8988T (cell line): ENCODE measurements at regions not wholly inside any gene's neighbourhood (a gene's known extent, or its start where the extent isn't known, plus 50 kb on each side); places are given as distances from the start of the nearest gene placed in this dataset.

ENCODE experiments used
- DNase-seq: peaks from one replicate; pipeline ENCODE4 v3.0.0; 2011

- DNase-seq, result no peak
These were observed 1493.6 kb downstream of the AACS start for GRCh38 chr12:126558810-126559209.

DNA sequence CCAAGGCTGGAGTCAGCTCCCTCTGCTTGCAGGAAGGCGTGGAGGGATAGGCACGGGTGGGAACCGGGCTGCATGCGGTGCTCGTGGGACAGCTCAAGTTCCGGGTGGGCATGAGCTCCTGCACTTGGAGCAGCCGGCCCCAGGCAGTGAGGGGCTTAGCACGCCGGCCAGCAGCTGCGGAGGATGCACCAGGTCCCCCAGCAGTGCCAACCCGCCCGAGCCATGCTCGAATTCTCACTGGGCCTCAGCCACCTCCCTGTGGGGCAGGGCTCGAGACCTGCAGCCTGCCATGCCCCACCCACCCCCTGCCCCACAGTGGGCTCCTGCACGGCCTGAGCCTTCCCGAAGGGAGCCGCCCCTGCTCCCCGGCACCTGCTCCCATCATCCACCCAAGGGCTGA lies 1501.8 kb downstream of the AACS start:
- no peak for DNase-seq

DNA sequence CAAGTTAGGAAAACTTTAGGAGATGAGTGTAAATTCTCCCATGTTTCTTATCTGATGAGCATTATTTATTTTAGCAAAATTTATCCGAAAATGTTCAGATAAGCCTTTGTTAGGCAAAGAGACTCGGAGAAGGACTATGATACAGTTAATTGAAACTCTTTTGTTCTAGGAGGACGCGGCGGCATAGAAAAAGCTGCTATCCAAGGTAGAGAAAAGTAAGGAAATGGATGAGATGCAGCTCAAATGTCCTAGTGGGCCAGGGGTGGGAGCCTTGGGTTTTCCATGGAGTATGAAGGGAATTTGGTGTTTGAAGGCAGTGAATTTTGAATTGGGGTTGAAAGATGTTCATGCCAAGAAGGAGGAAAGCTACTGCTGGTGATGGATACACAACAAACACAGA lies 1504.5 kb downstream of the AACS start:
- DNase-seq, result no peak

DNA sequence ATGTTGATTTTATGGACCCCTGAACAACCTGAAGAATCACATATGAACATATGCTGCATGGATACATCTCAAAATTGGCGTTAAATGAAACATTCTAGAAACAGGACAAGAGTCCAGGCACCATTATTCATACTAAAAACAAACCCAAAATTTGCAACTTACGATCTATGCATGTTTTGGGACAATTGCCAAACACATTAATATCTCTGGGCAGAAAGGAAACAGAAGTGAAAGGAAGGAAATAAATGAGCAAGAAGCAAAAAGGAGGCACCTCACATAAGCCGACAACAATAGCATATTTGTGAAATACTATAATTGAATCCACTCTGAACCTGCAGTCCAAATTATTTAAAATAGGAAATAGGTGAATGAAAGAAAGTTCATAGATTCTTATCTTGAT lies 1505.3 kb downstream of the AACS start:
- no peak for DNase-seq

- DNase-seq, result no peak
These were observed 1506.9 kb downstream of the AACS start for GRCh38 chr12:126572170-126572569.

DNA sequence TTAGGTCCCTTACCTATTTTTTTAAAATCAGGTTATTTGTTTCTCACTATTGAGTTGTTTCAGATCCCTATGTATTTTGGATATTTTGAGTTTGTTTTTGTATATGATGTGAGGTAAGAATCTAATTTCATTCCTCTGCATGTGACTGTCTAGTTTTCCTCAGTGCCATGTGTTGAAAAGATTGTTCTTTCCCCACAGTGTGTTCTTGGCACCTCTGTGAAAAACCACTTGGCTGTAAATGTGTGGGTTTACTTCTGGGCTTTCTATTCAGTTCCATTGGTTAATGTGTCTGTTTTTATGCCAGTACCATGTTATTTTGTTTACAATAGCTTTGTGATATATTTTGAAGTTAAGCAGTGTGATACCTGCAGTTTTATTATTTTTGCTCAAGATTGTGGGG lies 1516.4 kb downstream of the AACS start:
- DNase-seq, result no peak

DNA sequence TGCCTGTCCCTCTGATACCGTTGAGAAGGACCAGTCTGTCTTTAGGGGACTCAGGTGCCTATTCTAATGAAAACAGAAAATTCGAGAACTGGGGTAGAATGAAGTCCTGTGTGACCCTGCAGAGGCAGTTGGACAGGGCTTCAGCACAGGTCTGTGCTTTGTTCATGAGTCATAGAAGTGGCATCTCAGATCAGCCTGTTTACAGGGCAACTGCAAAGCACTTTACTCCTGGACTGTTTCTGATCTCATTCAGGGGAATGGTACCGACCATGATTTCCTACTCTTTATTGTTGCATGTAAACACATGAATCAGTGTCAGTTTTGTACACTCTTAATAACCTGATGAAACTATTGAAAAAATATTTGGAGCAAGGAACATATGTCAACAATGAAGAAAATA lies 1517.0 kb downstream of the AACS start:
- DNase-seq, result no peak

DNA sequence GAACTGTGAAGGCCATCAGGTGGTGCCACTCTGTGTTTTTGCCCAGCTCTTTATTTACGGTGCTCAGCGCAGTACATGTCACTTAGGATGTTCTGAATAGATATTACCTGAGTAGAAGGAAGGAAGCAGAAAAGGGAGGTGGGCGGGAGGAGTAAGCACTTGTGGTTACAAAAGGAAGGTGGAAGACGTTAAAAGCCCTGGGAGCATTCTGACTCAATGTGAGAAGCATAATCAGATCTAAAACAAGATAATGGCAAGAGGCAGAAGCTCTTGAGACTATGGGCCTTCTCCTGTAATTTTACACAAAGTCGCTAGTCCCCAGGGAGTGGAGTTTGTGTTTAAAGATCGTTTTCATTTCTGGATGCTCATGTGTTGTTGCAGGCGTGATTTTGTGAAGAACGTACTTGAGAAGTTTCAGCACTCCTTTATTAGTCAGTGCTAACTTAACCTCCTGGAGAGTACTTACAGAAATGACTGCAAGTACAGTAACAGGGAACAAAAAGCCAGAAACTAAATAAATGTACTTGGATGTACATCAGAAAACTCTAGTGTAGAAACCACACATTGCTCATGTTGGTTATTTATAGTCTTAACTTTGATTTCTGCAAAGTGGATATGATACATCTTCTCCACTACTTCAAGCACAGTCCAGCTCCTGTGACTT lies 1523.5 kb downstream of the AACS start:
- DNase-seq, result no peak

- DNase-seq, result no peak
These were observed 1526.3 kb downstream of the AACS start for GRCh38 chr12:126591533-126591932.

DNA sequence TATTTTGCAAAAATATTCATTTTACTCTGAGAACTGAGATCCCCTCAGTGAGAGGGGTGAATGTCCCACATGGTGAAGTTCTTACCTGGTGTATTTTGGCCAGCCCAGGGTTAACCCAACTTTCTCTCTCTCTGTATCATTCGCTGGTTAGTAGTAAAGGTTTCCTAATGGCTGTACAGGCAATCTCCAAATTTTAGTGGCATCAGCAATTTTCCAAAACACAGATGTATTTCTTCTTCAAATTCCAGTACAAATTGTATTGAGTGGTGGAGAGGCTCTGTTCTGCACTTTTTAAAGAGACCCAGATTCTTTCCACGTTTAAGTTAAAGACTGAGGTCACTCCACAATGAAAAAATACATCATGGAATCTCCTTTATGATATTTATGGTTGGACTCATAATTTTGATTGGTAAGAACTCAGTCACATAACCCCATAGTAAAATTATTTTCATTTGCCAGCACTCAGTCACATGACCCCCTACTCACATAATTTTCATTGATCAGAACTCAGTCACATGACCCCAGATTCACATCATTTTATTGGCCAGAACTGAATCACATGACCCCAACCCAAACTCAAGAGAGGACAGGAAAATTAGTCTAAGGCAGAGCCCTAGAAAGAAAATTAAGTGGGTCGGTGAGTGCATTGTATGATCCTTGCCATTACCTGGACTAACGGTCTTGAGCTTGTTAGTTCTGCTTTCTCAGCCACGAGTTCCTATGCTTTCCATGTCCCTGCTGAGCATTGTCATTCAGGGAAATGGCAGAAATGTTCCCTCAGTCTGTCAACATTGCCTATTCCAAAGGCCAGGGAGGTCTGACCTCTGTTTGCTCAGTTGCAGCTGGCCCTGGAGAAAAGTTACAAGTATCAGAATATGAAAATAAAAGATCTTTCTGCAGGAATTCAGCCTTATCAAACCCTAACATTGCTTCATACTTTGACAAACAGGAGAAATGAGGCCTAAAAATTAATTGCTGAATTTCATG lies 1536.2 kb downstream of the AACS start:
- no peak for DNase-seq

DNA sequence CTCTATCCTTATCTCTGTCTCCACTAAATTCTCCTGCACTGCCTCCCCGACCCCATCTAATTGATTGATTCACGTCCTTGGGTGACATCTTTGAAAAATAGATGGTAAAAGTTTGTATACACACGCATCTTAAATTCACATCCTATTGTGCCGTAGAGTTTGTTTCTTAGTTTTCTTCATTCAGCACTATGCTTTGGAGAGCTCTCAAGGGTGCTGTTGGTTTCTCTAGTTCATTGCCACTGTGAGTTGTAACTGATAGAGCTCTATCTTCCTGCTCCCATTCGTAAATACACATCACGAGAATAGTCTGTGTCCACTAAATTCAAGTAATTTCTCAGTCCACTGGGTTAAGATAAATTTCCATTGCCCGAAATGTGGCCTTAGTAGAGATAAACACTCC lies 1537.4 kb downstream of the AACS start:
- DNase-seq, result no peak

DNA sequence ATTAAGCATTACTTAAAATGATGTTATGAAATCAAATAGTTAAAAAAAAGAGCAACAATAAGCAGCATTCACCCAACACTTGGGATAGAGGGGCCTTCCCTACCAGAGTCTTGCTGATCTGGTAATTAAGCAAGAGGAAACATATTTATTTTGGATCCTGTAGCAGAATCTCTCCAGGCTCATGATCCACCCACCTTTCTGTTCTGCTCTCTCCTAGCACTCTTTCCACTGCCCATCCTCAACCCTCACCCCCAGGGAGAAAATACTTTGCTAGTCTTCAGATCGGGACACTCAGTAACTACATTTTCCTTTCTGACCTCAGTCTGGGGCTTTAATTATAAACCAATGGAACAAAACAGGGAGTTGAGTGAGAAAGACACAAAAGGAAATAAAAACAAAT lies 1541.9 kb downstream of the AACS start:
- DNase-seq, result no peak

DNA sequence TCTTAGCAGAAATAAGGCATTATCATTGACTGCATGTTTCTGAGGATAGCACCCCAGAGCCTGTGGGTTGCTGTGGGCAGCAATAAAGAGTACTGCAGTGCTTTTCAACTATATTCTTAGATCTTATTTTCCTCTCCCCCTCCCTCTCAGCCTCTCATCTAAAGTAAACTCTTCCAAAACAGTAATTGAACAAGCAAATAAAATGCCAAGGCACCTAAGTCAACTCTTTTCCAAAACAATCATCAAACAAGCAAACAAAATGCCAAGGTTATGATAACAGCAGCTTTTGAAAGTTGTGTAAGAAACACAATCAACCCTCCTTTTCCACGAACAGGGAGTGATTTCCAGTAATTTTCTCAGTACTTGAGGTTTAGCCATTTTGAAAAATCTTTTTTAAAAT lies 1542.6 kb downstream of the AACS start:
- no peak for DNase-seq

DNA sequence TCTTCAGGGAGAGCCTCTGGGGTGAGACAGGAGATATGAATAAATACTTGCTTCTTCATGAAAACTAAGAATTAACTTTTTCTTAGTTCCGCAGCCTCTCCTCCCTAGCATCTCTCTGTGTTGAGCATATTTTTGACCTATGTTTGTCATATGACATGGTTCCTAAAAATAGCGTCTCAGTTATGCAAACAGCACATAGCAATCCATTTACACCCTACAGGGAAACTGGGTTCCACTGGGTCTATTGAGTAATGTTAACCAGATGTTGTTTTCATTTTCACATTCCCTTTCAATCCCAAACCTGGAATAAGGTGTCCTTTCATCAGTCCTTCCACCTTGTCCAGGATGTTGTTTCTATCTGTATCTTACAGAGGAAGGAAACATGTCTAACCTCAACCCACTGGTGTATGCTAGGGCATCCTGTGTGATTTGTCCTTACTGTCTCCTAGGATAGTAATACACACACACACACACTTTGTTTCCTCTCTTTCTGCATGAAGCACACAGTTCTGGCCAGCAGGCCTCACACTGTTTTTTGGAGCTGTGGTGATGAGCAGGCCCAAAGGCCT lies 1543.5 kb downstream of the AACS start:
- no peak for DNase-seq

- no peak for DNase-seq
These were observed 1551.2 kb downstream of the AACS start for GRCh38 chr12:126616441-126616840.

- DNase-seq, result no peak
These were observed 1552.1 kb downstream of the AACS start for GRCh38 chr12:126617312-126617711.

DNA sequence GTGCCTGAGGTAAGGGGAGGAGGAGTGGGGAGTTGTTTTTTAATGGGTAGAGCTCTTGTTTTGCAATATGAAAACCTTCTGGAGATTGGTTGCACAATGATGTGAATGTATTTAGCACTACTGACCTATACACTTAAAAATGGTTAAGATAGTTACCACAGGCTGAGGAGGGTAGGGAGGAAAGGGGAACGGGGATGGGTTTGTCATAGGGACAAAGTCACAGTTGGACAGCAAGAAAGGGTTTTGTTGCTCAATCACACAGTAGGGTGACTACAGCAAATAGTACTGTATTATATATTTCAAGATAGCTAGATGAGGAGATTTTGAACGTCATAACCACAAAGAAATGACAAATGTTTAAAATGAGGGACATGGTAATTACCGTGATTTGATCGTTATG lies 1562.4 kb downstream of the AACS start:
- DNase-seq, result no peak

DNA sequence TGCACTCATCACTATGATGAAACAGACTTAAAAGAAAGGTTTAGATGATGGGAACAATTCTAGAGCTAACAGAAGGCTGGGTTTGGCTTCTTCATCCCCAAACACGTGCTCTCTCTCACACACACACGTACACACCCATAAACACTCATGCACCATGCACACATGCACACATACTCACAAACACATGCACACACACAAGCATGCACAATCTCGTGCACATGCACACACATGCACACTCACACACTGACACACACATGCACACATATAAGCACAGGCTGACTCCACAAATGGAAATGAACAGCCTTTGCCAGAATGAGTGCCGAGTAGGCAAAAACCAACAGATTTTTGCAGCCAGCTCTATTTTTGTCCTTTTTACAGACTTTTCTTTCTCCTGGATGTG lies 1571.6 kb downstream of the AACS start:
- DNase-seq, result no peak

- no peak for DNase-seq
These were observed 1579.2 kb downstream of the AACS start for GRCh38 chr12:126644236-126645020.

- DNase-seq, result no peak
These were observed 1582.8 kb downstream of the AACS start for GRCh38 chr12:126648074-126648473.

- DNase-seq, result no peak
These were observed 1585.9 kb downstream of the AACS start for GRCh38 chr12:126651133-126651532.

- no peak for DNase-seq
These were observed 1598.3 kb downstream of the AACS start for GRCh38 chr12:126663304-126664094.
